Activated effector memory CD4-positive, alpha-beta T cell treated with Interleukin-2 at 50 U/mL for 16 hours (primary cell): ENCODE measurements at regions not wholly inside any gene's neighbourhood (a gene's known extent, or its start where the extent isn't known, plus 50 kb on each side); places are given as distances from the start of the nearest gene placed in this dataset.
A peak's percentile ranks its signal among the peaks of the same experiment; 100 is the strongest.
"Not testable (repeated sequence)": the region's sequence is repeated elsewhere in the genome, so short reads cannot be mapped to it uniquely, and the experiment has no call there.

Source experiments
- DNase-seq: peaks from one replicate; pipeline ENCODE4 v3.0.0-alpha.2; 2020

DNA sequence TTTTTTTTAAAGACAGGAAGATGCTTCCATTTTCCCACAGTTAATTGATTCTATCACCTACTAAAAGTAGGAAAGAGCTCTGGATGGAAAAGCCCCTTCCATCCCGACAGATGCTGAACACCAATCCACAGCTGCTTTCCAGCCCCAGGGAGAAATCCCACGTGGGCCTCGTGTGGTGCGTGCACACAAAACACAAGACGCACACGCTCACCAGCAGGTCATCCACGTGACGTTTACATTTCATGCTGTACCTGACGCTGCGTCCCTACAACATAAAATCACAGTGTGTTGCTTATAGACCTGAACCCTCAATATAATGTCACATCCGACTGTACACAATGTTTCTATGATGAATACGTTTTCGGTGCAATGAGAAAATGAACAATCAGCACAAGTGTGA is 50.2 kb upstream of the DACT2 start:
- no peak for DNase-seq

DNA sequence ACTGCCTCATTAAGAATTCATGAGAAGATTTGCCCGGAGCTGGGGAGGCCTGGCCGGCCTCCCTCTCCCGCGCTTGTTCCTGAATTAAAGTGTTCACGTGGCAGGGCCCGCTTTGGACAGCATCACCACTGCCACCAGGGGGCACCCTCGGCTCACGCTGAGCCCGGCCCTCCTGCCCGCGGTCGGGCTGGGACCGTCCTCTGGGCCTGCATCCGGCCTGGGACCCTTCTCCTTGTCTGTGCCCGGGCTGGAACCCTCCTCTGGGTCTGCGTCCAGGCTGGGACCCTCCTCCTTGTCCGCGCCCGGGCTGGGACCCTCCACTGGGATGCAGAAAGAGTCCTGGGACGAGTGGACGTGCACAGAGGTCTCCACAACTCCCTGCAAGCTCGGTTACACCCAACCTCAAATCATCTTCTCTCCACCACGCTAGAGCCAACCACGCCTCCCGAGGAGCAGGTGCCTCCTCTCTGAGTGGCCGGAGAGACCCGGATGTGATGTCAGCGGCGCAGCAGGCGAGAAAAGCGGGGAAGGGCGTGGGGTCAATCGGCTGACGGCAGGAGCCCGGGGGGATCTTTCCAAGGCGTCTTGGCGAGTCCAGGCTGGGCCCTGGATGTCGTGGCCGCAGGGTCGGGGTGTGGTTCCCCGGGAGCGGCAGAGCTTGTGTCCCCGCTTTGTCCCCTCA is 50.9 kb upstream of the DACT2 start:
- peak; percentile 19 for DNase-seq

DNA sequence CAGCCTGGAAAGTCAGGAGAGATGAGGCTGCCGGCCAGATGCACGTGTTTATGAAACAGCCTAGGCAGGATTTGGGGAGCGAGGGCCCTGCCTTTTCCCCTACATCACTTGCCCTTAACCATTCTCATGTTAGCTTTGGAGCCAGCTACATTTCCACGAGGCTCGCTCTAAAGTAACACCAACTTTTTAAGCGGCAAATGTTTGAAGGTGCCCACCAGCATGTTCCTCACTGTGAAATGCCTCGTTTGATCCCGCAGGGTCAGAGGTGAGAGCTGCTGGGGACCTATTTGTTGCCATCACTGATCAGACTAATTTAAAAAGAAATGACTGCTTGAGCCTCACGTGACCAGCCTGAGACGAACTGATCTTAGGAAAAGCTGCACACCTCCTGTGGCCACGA is 51.6 kb upstream of the DACT2 start:
- DNase-seq: no peak

DNA sequence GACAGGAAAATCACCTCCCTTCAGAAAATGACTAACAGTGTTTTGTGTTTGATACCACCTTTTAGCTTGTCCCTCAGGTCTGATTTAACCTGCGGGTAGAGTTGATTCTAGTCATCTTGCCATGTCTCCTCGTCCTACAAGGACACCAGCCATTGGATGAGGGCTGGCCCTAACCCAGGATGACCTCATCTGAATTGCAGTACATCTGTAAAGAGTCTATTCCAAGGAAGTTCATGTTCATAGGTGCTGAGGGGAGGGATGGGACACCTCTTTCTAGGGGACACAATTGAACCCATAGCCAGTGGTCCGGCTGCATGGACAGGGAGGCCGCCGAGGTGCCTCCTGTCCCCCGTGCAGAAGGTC is 52.0 kb upstream of the DACT2 start:
- DNase-seq: no peak

DNA sequence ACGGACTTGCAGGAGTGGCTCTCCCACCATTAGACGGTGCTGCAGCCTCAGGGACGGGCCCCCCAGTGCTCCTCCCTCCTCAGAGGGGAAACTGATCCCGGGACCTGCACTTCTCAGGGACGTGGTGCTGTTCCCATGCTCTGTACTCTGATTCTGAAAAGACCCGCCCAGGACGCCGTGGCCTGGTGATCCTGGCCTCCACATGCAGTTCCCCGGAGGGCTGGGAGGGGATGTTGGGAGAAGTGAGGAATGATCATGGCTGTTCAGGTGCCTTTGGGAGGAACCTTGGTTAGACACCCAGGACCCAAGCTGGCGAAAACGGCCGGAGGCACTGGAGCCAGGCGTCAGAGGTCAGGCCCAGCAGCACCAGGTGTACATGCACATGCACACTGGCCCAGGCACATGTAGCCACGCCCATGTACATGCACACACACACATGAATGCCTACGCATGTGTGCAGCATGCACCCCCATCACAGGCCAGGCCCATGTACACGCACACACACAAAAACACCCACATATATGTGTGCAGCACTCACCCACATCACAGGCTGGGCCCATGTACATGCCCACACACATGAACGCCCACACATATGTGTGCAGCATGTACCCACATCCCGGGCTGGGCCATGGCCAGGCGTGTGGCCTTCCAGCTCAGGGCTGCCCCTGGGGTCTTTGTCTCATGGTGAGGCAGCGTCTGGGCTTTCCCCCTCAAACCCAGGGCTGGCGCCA is 52.6 kb upstream of the DACT2 start:
- DNase-seq: no peak

DNA sequence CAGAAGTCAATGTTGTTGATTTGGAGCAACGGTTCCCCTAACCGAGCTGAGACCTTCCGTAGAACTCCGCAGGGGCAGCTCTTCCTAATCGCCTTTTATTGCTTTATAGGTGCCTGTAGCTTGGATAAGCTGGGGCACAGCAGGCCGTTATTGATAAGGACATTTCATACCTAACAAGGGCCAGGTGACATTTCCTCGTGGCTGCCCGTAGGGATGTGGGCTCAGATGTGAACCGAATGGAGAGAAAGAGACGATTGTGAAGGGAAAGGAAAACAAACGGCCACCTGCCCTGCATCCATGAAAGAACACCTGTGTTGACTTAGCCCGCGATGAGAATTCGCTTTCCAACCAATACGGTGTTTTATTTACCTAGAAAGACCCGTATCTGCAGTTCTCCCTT is 53.3 kb upstream of the DACT2 start:
- no peak for DNase-seq

DNA sequence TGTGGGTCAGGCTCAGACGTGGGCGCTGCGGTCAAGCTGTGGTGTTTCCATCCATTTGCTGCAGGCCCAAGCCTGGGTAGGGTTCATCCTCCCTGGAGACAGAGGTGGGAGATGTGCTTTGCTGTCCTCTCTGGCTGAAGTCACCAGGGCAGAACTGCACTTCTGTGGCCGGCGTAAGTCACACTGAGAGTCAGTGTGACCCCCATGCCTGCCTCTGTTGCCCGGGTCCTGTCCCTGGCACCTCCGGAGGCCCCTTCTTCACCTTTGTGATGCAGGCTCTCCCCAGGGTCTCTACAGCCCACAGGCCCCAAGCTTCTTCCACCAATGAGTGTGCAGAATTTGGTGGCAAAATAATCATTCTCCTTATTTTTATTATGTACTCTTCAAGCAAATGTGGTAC is 53.8 kb upstream of the DACT2 start:
- DNase-seq: no peak

DNA sequence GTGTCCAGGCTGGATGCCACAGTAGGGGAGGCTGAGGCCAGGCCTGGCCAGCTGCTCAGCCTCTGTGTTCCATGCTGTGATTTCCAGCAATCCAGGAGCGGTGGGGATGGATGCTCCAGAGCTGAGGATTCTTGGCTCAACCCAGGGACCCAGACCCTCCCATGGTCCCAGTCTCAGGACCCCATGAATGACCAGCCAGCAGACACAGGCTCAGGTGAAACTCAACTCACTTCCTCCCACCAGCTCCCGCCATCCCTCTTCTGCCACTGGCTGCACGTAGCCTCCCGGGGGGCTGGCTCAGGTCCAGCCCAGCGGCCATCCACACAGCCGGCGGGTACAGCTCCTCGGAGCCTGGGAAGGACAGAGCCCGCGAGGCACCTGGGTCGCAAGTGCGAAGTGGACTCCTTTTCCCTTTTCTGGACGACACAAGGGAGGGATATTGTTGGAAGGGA is 54.5 kb upstream of the DACT2 start:
- DNase-seq: no peak

DNA sequence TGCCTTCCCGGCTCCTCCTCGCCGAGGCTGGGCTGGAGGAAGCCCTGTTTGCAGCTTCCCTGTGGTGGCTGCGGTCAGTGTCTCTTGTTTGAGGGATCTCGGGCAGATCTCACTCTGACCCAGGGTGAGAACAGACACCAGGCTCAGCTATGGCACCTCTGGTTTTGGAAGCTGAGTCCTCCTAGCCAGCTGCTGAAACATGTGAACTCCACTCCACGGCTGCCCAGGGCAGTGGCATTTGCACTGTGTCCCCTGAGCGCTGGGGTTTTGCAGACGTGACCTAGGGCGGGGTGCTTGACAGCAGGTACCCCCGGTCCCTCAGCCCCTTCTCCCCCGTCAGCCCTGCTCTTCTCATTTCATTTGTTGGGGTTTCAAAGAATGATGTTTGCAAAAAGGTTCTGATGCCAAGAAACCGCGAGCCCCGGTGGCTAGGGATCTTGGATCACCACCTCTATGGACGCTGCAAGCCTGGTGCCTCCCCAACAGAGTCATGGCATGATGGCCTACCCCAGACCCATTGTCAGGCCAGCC is 55.0 kb upstream of the DACT2 start:
- no peak for DNase-seq

DNA sequence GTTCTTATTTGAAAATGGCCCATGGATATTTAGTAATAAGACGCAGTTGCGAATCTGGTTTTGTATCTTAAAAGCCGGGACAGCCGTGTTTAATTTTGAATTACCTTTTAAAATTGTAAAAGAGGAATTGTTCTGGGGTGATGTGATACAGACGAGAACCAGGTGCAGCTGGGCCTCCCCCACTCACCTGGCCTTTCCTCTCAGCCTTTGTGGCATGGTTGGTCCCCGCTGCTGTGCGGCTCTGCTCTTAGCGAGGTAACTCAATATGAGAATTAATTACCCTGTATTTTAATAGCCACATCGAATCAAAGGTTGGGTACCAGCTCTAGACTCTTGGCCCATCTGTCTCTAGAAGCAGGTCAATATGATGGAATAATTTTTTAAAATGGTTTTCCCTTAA is 56.5 kb upstream of the DACT2 start:
- DNase-seq: no peak

DNA sequence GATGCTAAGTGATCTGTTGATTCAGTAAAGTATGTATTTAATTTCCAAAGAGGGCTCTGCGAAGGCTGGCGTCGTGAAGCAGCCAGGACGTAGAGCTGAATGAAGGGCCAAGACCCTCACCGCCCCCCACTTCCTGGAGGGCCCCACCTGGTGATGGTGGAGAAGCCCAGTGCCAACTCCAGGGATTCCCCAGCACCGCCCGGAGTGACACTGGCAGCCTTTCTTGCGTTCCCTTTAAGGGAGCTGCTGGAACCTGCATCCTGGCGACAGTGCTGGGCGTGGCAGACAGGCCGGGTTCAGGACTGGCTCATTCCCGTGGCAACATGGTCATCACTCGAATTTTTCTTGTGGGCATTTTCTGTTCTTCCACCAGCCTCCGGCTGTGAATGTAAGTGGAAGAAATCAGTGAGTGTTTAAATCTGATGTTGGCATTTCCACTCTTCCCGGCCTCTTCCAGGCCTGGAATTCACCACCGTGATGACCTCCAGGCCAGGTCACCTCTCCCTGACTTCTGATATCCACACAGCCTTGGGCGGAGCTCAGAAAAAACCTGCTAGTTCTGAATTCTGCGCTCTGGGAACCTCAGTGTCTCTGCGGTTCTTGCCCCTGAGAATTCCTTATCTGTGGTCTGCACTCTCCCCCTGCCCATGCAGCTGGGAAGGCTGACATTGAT is 57.4 kb upstream of the DACT2 start:
- DNase-seq: no peak

DNA sequence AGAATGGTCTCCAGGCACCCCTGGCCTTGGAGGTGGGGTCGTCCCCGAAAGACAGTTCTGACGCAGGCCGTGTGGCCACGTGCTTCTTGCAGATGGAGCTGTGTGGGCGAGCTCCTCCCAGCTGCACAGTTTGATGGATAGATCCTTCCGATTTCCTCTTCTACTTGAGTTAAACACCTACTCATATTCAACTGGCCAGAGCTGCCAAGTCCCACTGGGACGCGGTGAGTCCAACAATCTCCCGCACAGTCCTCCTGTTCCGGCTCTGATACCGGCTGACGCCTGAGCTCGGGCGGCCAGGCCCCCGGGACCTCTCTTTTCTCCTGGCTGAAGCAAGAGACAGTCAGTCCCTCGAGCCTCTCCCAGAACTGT is 57.9 kb upstream of the DACT2 start:
- DNase-seq: no peak

DNA sequence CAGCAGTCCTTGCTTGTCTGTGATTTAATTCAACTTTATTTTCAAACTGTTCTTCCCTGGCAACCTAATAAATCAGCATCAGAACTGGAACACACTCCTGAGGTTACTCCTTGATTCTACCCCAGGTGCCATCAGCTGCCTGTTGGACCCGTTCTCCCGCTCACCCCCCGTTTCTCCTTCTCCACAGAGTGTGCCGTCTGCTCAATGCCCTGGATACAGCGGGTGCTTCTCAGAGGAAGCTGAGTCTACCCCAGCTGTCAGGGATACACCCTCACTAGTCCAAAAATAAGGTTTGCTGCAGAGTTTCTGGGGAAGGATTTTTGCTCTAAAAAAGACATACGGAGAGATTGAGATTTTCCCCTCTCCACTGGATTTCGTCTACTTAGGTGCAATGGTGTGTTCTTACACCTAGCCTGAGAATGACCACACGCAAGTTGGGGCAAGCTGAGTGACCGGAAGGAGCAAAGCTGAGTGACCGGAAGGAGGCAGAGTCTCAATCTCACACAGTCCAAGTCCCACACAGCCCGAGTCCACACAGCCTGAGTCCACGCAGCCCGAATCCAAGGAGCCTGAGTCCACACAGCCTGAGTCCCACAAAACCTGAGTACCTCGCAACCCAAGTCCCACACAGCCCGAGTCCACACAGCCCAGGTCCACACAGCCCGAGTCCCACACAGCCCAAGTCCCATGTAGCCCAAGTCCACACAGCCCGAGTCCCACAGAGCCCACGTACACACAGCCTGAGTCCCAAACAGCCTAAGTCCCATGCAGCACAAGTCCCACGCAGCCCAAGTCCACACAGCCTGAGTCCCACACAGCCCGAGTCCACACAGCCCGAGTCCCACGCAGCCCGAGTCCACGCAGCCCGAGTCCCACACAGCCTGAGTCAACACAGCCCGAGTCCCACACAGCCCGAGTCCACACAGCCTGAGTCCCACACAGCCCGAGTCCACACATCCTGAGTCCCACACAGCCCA is 58.6 kb upstream of the DACT2 start:
- DNase-seq: no peak

DNA sequence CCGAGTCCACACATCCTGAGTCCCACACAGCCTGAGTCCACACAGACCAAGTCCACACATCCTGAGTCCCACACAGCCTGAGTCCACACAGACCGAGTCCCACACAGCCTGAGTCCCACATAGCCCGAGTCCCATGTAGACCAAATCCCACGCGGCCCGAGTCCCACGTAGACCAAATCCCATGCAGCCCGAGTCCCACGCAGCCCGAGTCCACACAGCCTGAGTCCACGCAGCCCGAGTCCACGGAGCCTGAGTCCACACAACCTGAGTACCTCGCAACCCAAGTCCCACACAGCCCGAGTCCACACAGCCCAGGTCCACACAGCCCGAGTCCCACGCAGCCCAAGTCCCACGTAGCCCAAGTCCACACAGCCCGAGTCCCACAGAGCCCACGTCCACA is 60.0 kb upstream of the DACT2 start:
- not testable (repeated sequence) for DNase-seq

DNA sequence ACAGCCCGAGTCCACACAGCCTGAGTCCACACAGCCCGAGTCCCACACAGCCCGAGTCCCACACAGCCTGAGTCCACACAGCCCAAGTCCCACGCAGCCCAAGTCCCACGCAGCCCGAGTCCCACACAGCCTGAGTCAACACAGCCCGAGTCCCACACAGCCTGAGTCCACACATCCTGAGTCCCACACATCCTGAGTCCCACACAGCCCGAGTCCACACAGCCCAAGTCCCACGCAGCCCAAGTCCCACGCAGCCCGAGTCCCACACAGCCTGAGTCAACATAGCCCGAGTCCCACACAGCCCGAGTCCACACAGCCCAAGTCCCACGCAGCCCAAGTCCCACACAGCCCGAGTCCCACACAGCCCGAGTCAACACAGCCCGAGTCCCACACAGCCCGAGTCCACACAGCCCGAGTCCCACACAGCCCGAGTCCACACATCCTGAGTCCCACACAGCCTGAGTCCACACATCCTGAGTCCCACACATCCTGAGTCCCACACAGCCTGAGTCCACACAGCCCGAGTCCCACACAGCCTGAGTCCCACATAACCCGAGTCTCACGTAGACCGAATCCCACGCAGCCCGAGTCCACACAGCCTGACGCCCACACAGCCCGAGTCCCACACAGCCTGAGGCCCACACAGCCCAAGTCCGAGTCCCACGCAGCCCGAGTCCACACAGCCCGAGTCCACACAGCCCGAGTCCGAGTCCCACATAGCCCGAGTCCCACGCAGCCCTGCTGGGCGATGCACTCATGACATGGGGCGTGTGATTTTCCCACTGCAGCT is 60.6 kb upstream of the SMOC2 start:
- DNase-seq: not testable (repeated sequence)

DNA sequence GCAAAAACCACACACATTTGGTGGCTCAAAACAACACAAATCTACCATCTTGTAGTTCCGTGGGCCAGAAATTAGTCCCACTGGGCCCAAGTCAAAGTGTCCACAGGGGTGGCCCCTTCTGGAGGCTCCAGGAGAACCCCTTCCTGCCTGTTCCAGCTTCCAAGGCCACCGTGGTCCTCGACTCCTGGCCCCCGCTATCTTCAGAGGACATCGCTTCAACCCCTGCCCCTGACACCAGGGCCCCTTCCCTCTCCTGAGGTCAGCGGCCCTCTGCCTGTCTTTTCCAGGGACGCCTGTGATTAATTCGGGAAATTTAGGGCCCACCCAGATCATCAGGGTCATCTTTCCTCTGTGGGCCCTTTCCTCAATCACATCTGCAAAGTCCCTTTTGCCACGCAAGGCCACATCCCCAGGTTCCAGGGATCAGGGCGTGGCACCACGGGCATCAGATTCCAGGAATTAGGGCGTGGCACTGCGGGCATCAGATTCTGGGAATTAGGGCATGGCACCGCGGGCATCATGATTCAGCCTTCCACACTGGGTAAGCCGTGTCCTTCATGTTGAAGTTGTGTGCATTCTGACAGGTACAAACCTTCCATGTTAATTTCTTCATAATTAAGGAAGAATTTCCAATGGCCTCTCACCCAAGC is 59.9 kb upstream of the SMOC2 start:
- no peak for DNase-seq

DNA sequence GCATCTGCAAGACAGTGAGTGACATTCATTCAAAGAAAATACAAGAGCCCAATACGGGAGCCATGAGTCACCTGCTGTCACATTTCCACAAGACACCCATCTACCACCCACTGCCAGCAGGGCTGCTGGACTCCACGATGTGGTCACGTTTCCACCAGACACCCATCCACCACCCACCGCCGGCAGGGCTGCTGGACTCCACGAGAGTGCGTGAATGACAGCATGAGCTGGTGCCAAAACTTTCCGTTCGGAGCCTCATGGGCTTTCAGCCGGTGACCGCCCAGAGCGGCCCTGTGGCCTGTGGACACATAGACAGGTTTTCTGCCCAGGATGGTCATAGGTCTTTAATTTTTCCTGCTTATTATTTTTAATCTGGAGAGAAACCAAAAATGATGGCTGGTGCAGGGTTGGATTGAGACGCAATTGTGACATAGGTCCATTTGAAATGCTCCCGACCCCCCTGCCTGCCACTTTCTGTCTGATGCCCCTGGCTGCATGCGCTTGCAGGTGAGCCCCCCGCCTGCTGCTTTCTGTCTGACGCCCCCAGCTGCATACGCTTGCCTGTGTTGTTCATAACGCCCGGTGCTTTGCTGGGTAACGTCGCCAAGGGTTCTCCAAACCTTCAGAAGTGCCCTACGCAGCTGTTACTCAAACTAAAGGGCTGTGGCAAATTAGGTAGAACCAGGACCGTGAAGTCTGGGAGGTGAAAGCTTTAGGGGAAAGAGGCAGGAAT is 59.1 kb upstream of the SMOC2 start:
- no peak for DNase-seq

DNA sequence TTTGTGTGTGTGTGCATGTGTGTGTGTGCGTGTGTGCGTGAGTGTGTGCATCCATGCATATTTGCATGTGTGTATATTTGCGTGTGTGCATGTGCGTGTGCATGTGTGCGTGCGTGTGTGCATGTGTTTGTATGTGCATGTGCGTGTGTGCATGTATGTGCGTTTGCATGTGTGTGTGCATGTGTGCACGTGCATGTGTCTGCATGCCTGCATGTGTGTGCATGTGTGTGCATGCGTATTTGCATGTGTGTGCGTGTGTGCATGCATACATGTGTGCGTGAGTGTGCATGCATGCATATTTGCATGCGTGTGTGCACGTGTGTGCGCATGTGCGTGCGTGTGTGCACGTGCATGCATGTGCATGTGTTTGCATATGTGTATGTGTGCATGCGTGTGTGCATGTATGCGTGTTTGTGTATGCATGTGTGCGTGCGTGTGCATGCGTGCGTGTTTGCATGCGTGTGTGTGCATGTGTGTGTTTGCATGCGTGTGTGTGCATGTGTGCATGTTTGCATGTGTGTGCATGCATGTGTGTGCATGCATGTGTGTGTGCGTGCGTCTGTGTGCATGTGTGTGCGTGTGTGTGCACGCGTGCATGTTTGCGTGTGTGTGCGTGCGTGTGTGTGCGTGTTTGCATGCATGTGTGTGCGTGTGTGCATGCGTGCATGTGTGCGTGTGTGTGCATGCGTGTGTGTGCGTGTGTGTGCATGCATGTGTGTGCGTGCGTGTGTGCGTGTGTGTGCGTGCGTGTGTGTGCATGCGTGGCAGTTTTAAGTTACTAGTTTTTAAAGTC is 57.7 kb upstream of the SMOC2 start:
- no peak for DNase-seq
